HG03045 (cell line): ENCODE measurements at regions not wholly inside any gene's neighbourhood (a gene's known extent, or its start where the extent isn't known, plus 50 kb on each side); places are given as distances from the start of the nearest gene placed in this dataset.

ENCODE experiments used
- ATAC-seq: cut with Tn5 transposase; IDR thresholded peaks from one replicate; pipeline ENCODE4 v1.9.1; 2021; ENCODE audit warnings: mild to moderate bottlenecking, moderate library complexity; ENCODE audit not compliant: unreplicated experiment

GRCh38 chr2:136225950-136226835 is 108.2 kb upstream of the CXCR4 start:
- ATAC-seq = peak; percentile 67

- ATAC-seq = no peak
Observed at GRCh38 chr2:136223274-136223673, 105.3 kb upstream of the CXCR4 start.

- no peak for ATAC-seq
Observed at GRCh38 chr2:136222862-136223261, 104.9 kb upstream of the CXCR4 start.

- ATAC-seq = no peak
Observed at GRCh38 chr2:136221026-136221425, 103.1 kb upstream of the CXCR4 start.

- ATAC-seq = no peak
Observed at GRCh38 chr2:136219963-136220362, 102.0 kb upstream of the CXCR4 start.

- no peak for ATAC-seq
Observed at GRCh38 chr2:136219341-136219740, 101.4 kb upstream of the CXCR4 start.

- ATAC-seq = no peak
Observed at GRCh38 chr2:136217996-136218395, 100.0 kb upstream of the CXCR4 start.

- ATAC-seq = no peak
Observed at GRCh38 chr2:136215908-136216472, 98.0 kb upstream of the CXCR4 start.

- ATAC-seq = no peak
Observed at GRCh38 chr2:136215449-136215848, 97.5 kb upstream of the CXCR4 start.

- ATAC-seq = no peak
Observed at GRCh38 chr2:136214307-136215200, 96.6 kb upstream of the CXCR4 start.

- no peak for ATAC-seq
Observed at GRCh38 chr2:136213836-136214235, 95.9 kb upstream of the CXCR4 start.

GRCh38 chr2:136212426-136213378 is 94.8 kb upstream of the CXCR4 start:
- ATAC-seq = peak; percentile 59

GRCh38 chr2:136211701-136212100 is 93.8 kb upstream of the CXCR4 start:
- ATAC-seq = no peak

- no peak for ATAC-seq
Observed at GRCh38 chr2:136210822-136211221, 92.9 kb upstream of the CXCR4 start.

GRCh38 chr2:136210455-136210805 is 92.5 kb upstream of the CXCR4 start:
- ATAC-seq = no peak

GRCh38 chr2:136209561-136210454 is 91.9 kb upstream of the CXCR4 start:
- ATAC-seq = no peak

- no peak for ATAC-seq
Observed at GRCh38 chr2:136208682-136209420, 90.9 kb upstream of the CXCR4 start.

GRCh38 chr2:136207665-136208064 is 89.7 kb upstream of the CXCR4 start:
- ATAC-seq = peak; percentile 4
